HCT116 (cell line): ENCODE measurements at regions not wholly inside any gene's neighbourhood (a gene's known extent, or its start where the extent isn't known, plus 50 kb on each side); places are given as distances from the start of the nearest gene placed in this dataset.

Source experiments
- ATAC-seq: fragments of 200-7000 bp; cut with Tn5 transposase; 2 replicates; pipeline ENCODE4 v1.9.1; 2020; ENCODE audit warnings: mild to moderate bottlenecking, moderate library complexity
- BruUV-seq: library from RNA; stranded (reverse); fragments of 400-500 nt; replicated peaks from 2 replicates; lab custom pipeline; 2021; lab: Mats Ljungman, UMichigan
- CTCF ChIA-PET: fragments of 300-600 bp; sonication (Branson Sonifier 250); formaldehyde crosslinking; loops from one replicate; lab custom pipeline; 2021; ENCODE audit warnings: antibody characterized with exemption; lab: Charles Lee
- POLR2A ChIA-PET: fragments of 300-600, 350-600 bp; sonication (Branson Sonifier 250); formaldehyde crosslinking; loops from one replicate; lab custom pipeline; 2021; ENCODE audit warnings: antibody characterized with exemption; lab: Charles Lee
- RAD21 ChIA-PET, 2 experiments: fragments of 300-600 bp; sonication (Branson Sonifier 250); formaldehyde crosslinking; loops; one replicate each; lab custom pipeline; 2023; ENCODE audit warnings: low total read pairs in 2 of 2; ENCODE audit not compliant: uncharacterized antibody in 2 of 2, unreplicated experiment in 2 of 2, low non-redundant PET in 1 of 2; lab: Charles Lee
- DNase-seq: peaks from one replicate; pipeline ENCODE4 v3.0.0-alpha.2; 2010; ENCODE audit warnings: low read depth, low spot score
- H2AFZ ChIP-seq: fragments of 200-600 bp; shearing (Covaris generic), sonication (generic); 2 replicates; pipeline ENCODE4 v1.6.1; 2017; ENCODE audit warnings: low read depth, mixed run types, mixed read lengths, antibody characterized with exemption, low read length; ENCODE audit not compliant: poor library complexity, severe bottlenecking
- H3K27ac ChIP-seq: 2 replicates; pipeline ENCODE4 v1.5.1; 2012; ENCODE audit warnings: low read depth, low read length
- H3K27me3 ChIP-seq: fragments of 200-600 bp; sonication (generic); 2 replicates; pipeline ENCODE4 v1.6.1; 2016; ENCODE audit warnings: mixed run types, low read length, mixed read lengths; ENCODE audit not compliant: insufficient read depth
- H3K36me3 ChIP-seq, 2 experiments: fragments of 200-500 bp in 1 of 2; fragments of 200-600 bp in 1 of 2; sonication (Bioruptor generic) in 1 of 2; sonication (generic) in 1 of 2; 2 replicates each; pipeline versions ENCODE4 v1.5.1 to v1.6.1; 2014 to 2016; ENCODE audit warnings: low read length in 2 of 2, inconsistent platforms in 1 of 2, mixed read lengths in 1 of 2, mixed run types in 1 of 2; ENCODE audit not compliant: insufficient read depth in 2 of 2, control insufficient read depth in 1 of 2
- H3K4me1 ChIP-seq, 2 experiments: fragments of 200-600 bp in 1 of 2; sonication (generic) in 1 of 2; 2 replicates each; pipeline versions ENCODE4 v1.5.1 to v1.6.1; 2012 to 2017; ENCODE audit warnings: low read length in 2 of 2, inconsistent platforms in 1 of 2, mild to moderate bottlenecking in 1 of 2, mixed read lengths in 1 of 2, mixed run types in 1 of 2, moderate library complexity in 1 of 2; ENCODE audit not compliant: insufficient read depth in 2 of 2, control insufficient read depth in 1 of 2
- H3K4me2 ChIP-seq: fragments of 200-600 bp; sonication (generic); 2 replicates; pipeline ENCODE4 v1.6.1; 2017; ENCODE audit warnings: mixed run types, low read length, mixed read lengths
- H3K4me3 ChIP-seq, 2 experiments: fragments of 200-600 bp in 1 of 2; sonication (generic) in 1 of 2; replicated peaks in 1 of 2; 2 replicates each; pipeline ENCODE4 v1.5.1; 2011 to 2016; ENCODE audit warnings: low read length in 2 of 2, control low read depth in 1 of 2, low read depth in 1 of 2, mild to moderate bottlenecking in 1 of 2, mixed read lengths in 1 of 2, mixed run types in 1 of 2
- H3K79me2 ChIP-seq: fragments of 200-600 bp; sonication (generic); 2 replicates; pipeline ENCODE4 v1.6.1; 2017; ENCODE audit warnings: mild to moderate bottlenecking, mixed run types, low read length, moderate library complexity, mixed read lengths; ENCODE audit not compliant: insufficient read depth
- H3K9ac ChIP-seq: fragments of 200-600 bp; sonication (generic); 2 replicates; pipeline ENCODE4 v1.6.1; 2016; ENCODE audit warnings: low read length, mixed read lengths
- H3K9me2 ChIP-seq: fragments of 200-600 bp; sonication (generic), shearing (Covaris generic); 2 replicates; pipeline ENCODE4 v1.6.1; 2017; ENCODE audit warnings: mixed run types, mild to moderate bottlenecking, moderate library complexity; ENCODE audit not compliant: insufficient read depth
- H3K9me3 ChIP-seq, 2 experiments: fragments of 200-500 bp in 1 of 2; fragments of 200-600 bp in 1 of 2; sonication (Bioruptor generic) in 1 of 2; sonication (generic) in 1 of 2; 2 replicates each; pipeline ENCODE4 v1.6.1; 2014 to 2017; ENCODE audit warnings: low read length in 2 of 2, mixed read lengths in 2 of 2, inconsistent platforms in 1 of 2, low read depth in 1 of 2, mild to moderate bottlenecking in 1 of 2, mixed run types in 1 of 2, moderate library complexity in 1 of 2; ENCODE audit not compliant: control insufficient read depth in 1 of 2, insufficient read depth in 1 of 2
- H4K20me1 ChIP-seq: fragments of 200-600 bp; sonication (generic), shearing (Covaris generic); 2 replicates; pipeline ENCODE4 v1.6.1; 2017; ENCODE audit warnings: mixed run types, mild to moderate bottlenecking, moderate library complexity; ENCODE audit not compliant: insufficient read depth
- ATF3 ChIP-seq: IDR thresholded peaks from 2 replicates; pipeline ENCODE4 v1.6.1; 2012
- CBX3 ChIP-seq: IDR thresholded peaks from 2 replicates; pipeline ENCODE4 v1.6.1; 2012; ENCODE audit warnings: low read depth
- CEBPB ChIP-seq: IDR thresholded peaks from 2 replicates; pipeline ENCODE4 v1.6.1; 2012; ENCODE audit warnings: low read depth
- EGR1 ChIP-seq: IDR thresholded peaks from 2 replicates; pipeline ENCODE4 v1.6.1; 2012; ENCODE audit warnings: low read depth
- ELF1 ChIP-seq: IDR thresholded peaks from 2 replicates; pipeline ENCODE4 v1.6.1; 2012; ENCODE audit warnings: low read depth, borderline replicate concordance
- EZH2phosphoT487 ChIP-seq: fragments of 200-600 bp; IDR thresholded peaks from 2 replicates; pipeline ENCODE4 v1.6.1; 2018; ENCODE audit warnings: antibody characterized with exemption, borderline replicate concordance
- FOSL1 ChIP-seq: IDR thresholded peaks from 2 replicates; pipeline ENCODE4 v1.6.1; 2012; ENCODE audit warnings: low read depth
- JUND ChIP-seq: IDR thresholded peaks from 2 replicates; pipeline ENCODE4 v1.6.1; 2012
- POLR2A ChIP-seq: IDR thresholded peaks from 2 replicates; pipeline ENCODE4 v1.7.0; 2011; ENCODE audit warnings: borderline replicate concordance; ENCODE audit not compliant: insufficient read depth, insufficient read length; ENCODE audit errors: extremely low read depth
- POLR2AphosphoS5 ChIP-seq: IDR thresholded peaks from 2 replicates; pipeline ENCODE4 v1.6.1; 2011; ENCODE audit warnings: mild to moderate bottlenecking, low read depth, low read length, moderate library complexity
- RAD21 ChIP-seq: IDR thresholded peaks from 2 replicates; pipeline ENCODE4 v1.6.1; 2012; ENCODE audit warnings: low read depth, mild to moderate bottlenecking
- REST ChIP-seq: IDR thresholded peaks from 2 replicates; pipeline ENCODE4 v1.6.1; 2012; ENCODE audit warnings: low read depth
- SIN3A ChIP-seq: IDR thresholded peaks from 2 replicates; pipeline ENCODE4 v1.6.1; 2012; ENCODE audit warnings: low read depth
- SP1 ChIP-seq: IDR thresholded peaks from 2 replicates; pipeline ENCODE4 v1.6.1; 2012; ENCODE audit warnings: low read depth
- SRF ChIP-seq: IDR thresholded peaks from 2 replicates; pipeline ENCODE4 v1.6.1; 2012; ENCODE audit warnings: low read depth
- TCF7L2 ChIP-seq: IDR thresholded peaks from 2 replicates; pipeline ENCODE4 v1.7.0; 2011; ENCODE audit warnings: borderline replicate concordance, inconsistent platforms; ENCODE audit not compliant: insufficient read depth, insufficient read length; ENCODE audit errors: extremely low read depth
- YY1 ChIP-seq: IDR thresholded peaks from 2 replicates; pipeline ENCODE4 v1.6.1; 2011; ENCODE audit warnings: low read length, low read depth, moderate library complexity, mild to moderate bottlenecking; ENCODE audit not compliant: insufficient replicate concordance; ENCODE audit errors: extremely low read depth
- ZNF274 ChIP-seq: fragments of 200-500 bp; sonication (Bioruptor generic); IDR thresholded peaks from 2 replicates; pipeline ENCODE4 v1.6.1; 2014; ENCODE audit warnings: mild to moderate bottlenecking, low read depth, low read length, inconsistent platforms
- intact Hi-C: fragments of 100-400 bp; cut with micrococcal nuclease; formaldehyde crosslinking; loops from 2 replicates; pipeline ENCODE4 v1.10.0; 2022
- TF ChIP-seq, protein P1 (sequence below), 3 experiments: fragments of 200-600 bp in 1 of 3; sonication (generic) in 1 of 3; IDR thresholded peaks in 2 of 3; conservative IDR thresholded peaks in 1 of 3; 2 replicates each; pipeline ENCODE4 v1.5.1; 2012 to 2017; ENCODE audit warnings: low read depth in 2 of 3, low read length in 2 of 3, antibody characterized with exemption in 1 of 3, borderline replicate concordance in 1 of 3, control low read depth in 1 of 3, mild to moderate bottlenecking in 1 of 3, mixed read lengths in 1 of 3, mixed run types in 1 of 3, moderate library complexity in 1 of 3; ENCODE audit not compliant: insufficient read depth in 1 of 3
- TF ChIP-seq, protein P2 (sequence below): IDR thresholded peaks from 2 replicates; pipeline ENCODE4 v1.6.1; 2011; ENCODE audit warnings: mild to moderate bottlenecking, low read length, moderate library complexity; ENCODE audit not compliant: insufficient replicate concordance; ENCODE audit errors: extremely low read depth

DNA sequence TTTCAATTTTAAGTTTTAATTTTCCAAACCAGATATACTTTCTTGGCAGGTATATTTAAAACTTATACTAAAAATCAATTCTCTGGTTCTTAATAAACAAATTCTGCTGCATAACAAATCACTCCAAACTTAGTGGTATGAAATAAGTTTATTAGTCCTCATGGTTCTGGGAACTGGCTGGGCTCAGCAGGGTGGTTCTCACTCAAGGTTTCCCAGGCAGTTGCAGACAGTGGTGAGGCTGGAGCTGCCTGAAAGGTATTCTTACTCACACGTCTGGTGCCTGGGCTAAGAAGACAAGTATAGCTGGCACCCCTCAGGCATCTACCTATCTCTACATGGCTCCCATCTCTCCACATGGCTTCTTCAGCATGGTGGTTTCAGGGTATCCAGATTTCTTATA lies 308.2 kb upstream of the CCDC196 start:
- ChIA-PET CTCF (no interaction called here), POLR2A (no interaction called here), RAD21 (no interaction called here)
- peaks cover 15% of the 10 kb centered on the region; the same call in 1 of the 2 replicates for H3K27me3 ChIP-seq
- no peak overlapping the region for H3K4me3 ChIP-seq
- no peaks in the 10 kb centered on the region for H3K9me2 ChIP-seq
- H3K4me1 ChIP-seq: no peaks in the 10 kb centered on the region
- DNase-seq: no peak
- no peak for ATAC-seq
- H3K79me2 ChIP-seq: no peaks in the 10 kb centered on the region
- H3K9me3 ChIP-seq: no peaks in the 10 kb centered on the region
- no peaks in the 10 kb centered on the region for H3K36me3 ChIP-seq
- no TSS peak for BruUV-seq
- no peak overlapping the region for H3K4me2 ChIP-seq
- no peak overlapping the region for H3K27ac ChIP-seq
- no peak overlapping the region for H3K9ac ChIP-seq
- H4K20me1 ChIP-seq: no peaks in the 10 kb centered on the region
- TF ChIP-seq CEBPB (no peak), CBX3 (no peak), JUND (no peak), ZNF274 (no peak), POLR2AphosphoS5 (no peak), FOSL1 (no peak), REST (no peak), YY1 (no peak), SP1 (no peak), SRF (no peak), RAD21 (no peak), EGR1 (no peak), ELF1 (no peak), SIN3A (no peak), ATF3 (no peak), TCF7L2 (no peak), EZH2phosphoT487 (no peak), POLR2A (no peak)
- TF ChIP-seq, protein P1, sequence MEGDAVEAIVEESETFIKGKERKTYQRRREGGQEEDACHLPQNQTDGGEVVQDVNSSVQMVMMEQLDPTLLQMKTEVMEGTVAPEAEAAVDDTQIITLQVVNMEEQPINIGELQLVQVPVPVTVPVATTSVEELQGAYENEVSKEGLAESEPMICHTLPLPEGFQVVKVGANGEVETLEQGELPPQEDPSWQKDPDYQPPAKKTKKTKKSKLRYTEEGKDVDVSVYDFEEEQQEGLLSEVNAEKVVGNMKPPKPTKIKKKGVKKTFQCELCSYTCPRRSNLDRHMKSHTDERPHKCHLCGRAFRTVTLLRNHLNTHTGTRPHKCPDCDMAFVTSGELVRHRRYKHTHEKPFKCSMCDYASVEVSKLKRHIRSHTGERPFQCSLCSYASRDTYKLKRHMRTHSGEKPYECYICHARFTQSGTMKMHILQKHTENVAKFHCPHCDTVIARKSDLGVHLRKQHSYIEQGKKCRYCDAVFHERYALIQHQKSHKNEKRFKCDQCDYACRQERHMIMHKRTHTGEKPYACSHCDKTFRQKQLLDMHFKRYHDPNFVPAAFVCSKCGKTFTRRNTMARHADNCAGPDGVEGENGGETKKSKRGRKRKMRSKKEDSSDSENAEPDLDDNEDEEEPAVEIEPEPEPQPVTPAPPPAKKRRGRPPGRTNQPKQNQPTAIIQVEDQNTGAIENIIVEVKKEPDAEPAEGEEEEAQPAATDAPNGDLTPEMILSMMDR (IDR thresholded peaks at IDR 0.05 in 2 of 3, conservative IDR thresholded peaks at IDR 0.05 in 1 of 3; ENCODE audit: borderline replicate concordance in 1 of 3, insufficient read depth in 1 of 3, low read depth in 2 of 3, low read length in 2 of 3): no peak
- TF ChIP-seq, protein P2, sequence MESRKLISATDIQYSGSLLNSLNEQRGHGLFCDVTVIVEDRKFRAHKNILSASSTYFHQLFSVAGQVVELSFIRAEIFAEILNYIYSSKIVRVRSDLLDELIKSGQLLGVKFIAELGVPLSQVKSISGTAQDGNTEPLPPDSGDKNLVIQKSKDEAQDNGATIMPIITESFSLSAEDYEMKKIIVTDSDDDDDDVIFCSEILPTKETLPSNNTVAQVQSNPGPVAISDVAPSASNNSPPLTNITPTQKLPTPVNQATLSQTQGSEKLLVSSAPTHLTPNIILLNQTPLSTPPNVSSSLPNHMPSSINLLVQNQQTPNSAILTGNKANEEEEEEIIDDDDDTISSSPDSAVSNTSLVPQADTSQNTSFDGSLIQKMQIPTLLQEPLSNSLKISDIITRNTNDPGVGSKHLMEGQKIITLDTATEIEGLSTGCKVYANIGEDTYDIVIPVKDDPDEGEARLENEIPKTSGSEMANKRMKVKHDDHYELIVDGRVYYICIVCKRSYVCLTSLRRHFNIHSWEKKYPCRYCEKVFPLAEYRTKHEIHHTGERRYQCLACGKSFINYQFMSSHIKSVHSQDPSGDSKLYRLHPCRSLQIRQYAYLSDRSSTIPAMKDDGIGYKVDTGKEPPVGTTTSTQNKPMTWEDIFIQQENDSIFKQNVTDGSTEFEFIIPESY: no peak
- intact Hi-C loops: no loop called here
- no peak overlapping the region for H2AFZ ChIP-seq
